ENCODE measurements at regions not wholly inside any gene's neighbourhood (a gene's known extent, or its start where the extent isn't known, plus 50 kb on each side); places are given as distances from the start of the nearest gene placed in this dataset.

GRCh38 chr20:41938353-41938752, 320.2 kb upstream of the CHD6 start:
- H3K4me1 ChIP-seq (ENCODE audit: insufficient read depth, low read length) = no peaks in the 10 kb centered on the region
- no peaks in the 10 kb centered on the region for H4K20me1 ChIP-seq (ENCODE audit: insufficient read depth, low read length)
- DNase-seq (ENCODE audit: insufficient read length, low spot score, missing footprints) = no peak
- H3K27me3 ChIP-seq (ENCODE audit: insufficient read depth, low read length) = no peaks in the 10 kb centered on the region
- H3K4me3 ChIP-seq (ENCODE audit: insufficient read depth, low read length) = no peak overlapping the region
- H3K27ac ChIP-seq (ENCODE audit: low read depth, low read length) = no peak overlapping the region
- H3K4me2 ChIP-seq (ENCODE audit: insufficient read depth, low read length) = no peak overlapping the region
- H3K9me3 ChIP-seq (ENCODE audit: low read depth, low read length) = peaks cover 5% of the 10 kb centered on the region
- no peaks in the 10 kb centered on the region for H3K79me2 ChIP-seq (ENCODE audit: insufficient read depth, low read length)
- no peak for TF ChIP-seq CTCF (IDR thresholded peaks at IDR 0.05; ENCODE audit: extremely low read depth, low read depth, low read length)
- no peak overlapping the region for H2AFZ ChIP-seq (ENCODE audit: low read length)
- H3K36me3 ChIP-seq (ENCODE audit: insufficient read depth, low read length) = no peaks in the 10 kb centered on the region

- Histone ChIP-seq H2AFZ (ENCODE audit: low read length) (no peak overlapping the region), H4K20me1 (ENCODE audit: insufficient read depth, low read length) (no peaks in the 10 kb centered on the region), H3K4me1 (ENCODE audit: insufficient read depth, low read length) (no peaks in the 10 kb centered on the region), H3K4me3 (ENCODE audit: insufficient read depth, low read length) (no peak overlapping the region), H3K79me2 (ENCODE audit: insufficient read depth, low read length) (no peaks in the 10 kb centered on the region), H3K27ac (ENCODE audit: low read depth, low read length) (no peak overlapping the region), H3K9me3 (ENCODE audit: low read depth, low read length) (peaks cover 3% of the 10 kb centered on the region), H3K36me3 (ENCODE audit: insufficient read depth, low read length) (no peaks in the 10 kb centered on the region), H3K27me3 (ENCODE audit: insufficient read depth, low read length) (no peaks in the 10 kb centered on the region), H3K4me2 (ENCODE audit: insufficient read depth, low read length) (no peak overlapping the region)
- DNase-seq (ENCODE audit: insufficient read length, low spot score, missing footprints) = no peak
- TF ChIP-seq CTCF (IDR thresholded peaks at IDR 0.05; ENCODE audit: extremely low read depth, low read depth, low read length) = no peak
Observed at GRCh38 chr20:41935259-41935791, 317.1 kb upstream of the CHD6 start.

- no peaks in the 10 kb centered on the region for H3K27me3 ChIP-seq (ENCODE audit: insufficient read depth, low read length)
- no peaks in the 10 kb centered on the region for H4K20me1 ChIP-seq (ENCODE audit: insufficient read depth, low read length)
- no peaks in the 10 kb centered on the region for H3K9me3 ChIP-seq (ENCODE audit: low read depth, low read length)
- H3K4me2 ChIP-seq (ENCODE audit: insufficient read depth, low read length) = no peak overlapping the region
- no peak overlapping the region for H2AFZ ChIP-seq (ENCODE audit: low read length)
- no peak for TF ChIP-seq CTCF (IDR thresholded peaks at IDR 0.05; ENCODE audit: extremely low read depth, low read depth, low read length)
- H3K27ac ChIP-seq (ENCODE audit: low read depth, low read length) = no peak overlapping the region
- H3K36me3 ChIP-seq (ENCODE audit: insufficient read depth, low read length) = no peaks in the 10 kb centered on the region
- no peaks in the 10 kb centered on the region for H3K79me2 ChIP-seq (ENCODE audit: insufficient read depth, low read length)
- H3K4me3 ChIP-seq (ENCODE audit: insufficient read depth, low read length) = no peak overlapping the region
- DNase-seq (ENCODE audit: insufficient read length, low spot score, missing footprints) = no peak
- no peaks in the 10 kb centered on the region for H3K4me1 ChIP-seq (ENCODE audit: insufficient read depth, low read length)
Observed at GRCh38 chr20:41932431-41932830, 314.3 kb upstream of the CHD6 start.

- no peak for DNase-seq (ENCODE audit: insufficient read length, low spot score, missing footprints)
- no peaks in the 10 kb centered on the region for H4K20me1 ChIP-seq (ENCODE audit: insufficient read depth, low read length)
- TF ChIP-seq CTCF (IDR thresholded peaks at IDR 0.05; ENCODE audit: extremely low read depth, low read depth, low read length) = no peak
Observed at GRCh38 chr20:41927655-41928054, 309.5 kb upstream of the CHD6 start.

More at GRCh38 chr20:41927655-41928054, 309.5 kb upstream of the CHD6 start:
- no peak overlapping the region for H3K27ac ChIP-seq (ENCODE audit: low read depth, low read length)
- H3K27me3 ChIP-seq (ENCODE audit: insufficient read depth, low read length) = no peaks in the 10 kb centered on the region
- no peaks in the 10 kb centered on the region for H3K9me3 ChIP-seq (ENCODE audit: low read depth, low read length)
- H3K4me2 ChIP-seq (ENCODE audit: insufficient read depth, low read length) = no peak overlapping the region
- H3K36me3 ChIP-seq (ENCODE audit: insufficient read depth, low read length) = no peaks in the 10 kb centered on the region
- H3K4me3 ChIP-seq (ENCODE audit: insufficient read depth, low read length) = no peak overlapping the region
- no peaks in the 10 kb centered on the region for H3K79me2 ChIP-seq (ENCODE audit: insufficient read depth, low read length)
- H2AFZ ChIP-seq (ENCODE audit: low read length) = no peak overlapping the region
- no peaks in the 10 kb centered on the region for H3K4me1 ChIP-seq (ENCODE audit: insufficient read depth, low read length)
